ENCODE measurements at regions not wholly inside any gene's neighbourhood (a gene's known extent, or its start where the extent isn't known, plus 50 kb on each side); places are given as distances from the start of the nearest gene placed in this dataset.

DNA sequence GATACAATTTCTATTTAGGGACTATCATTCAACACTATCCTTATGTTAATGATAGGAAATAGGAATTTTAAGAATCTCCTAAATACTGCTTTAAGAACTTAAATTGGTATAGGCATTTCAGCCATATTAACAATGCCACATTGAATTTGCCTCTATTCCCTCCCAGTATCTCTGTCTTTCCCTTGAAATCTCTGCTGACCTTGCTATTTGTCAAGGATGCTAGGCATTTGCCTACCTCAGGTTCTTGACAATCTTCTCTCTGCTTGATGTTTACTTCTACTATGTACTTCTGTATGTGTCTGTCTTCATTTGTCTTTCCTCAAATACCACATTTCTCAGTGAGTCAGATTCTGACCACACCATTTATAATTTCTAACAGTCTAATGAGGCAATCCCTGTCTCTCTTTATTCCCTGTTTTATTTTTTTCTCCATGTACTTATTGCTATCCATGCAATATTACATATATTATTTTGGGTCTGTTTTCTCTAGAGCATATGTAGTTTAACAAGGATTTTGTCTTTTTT lies 1461.4 kb upstream of the CDH9 start:
- TF ChIP-seq, protein P1, sequence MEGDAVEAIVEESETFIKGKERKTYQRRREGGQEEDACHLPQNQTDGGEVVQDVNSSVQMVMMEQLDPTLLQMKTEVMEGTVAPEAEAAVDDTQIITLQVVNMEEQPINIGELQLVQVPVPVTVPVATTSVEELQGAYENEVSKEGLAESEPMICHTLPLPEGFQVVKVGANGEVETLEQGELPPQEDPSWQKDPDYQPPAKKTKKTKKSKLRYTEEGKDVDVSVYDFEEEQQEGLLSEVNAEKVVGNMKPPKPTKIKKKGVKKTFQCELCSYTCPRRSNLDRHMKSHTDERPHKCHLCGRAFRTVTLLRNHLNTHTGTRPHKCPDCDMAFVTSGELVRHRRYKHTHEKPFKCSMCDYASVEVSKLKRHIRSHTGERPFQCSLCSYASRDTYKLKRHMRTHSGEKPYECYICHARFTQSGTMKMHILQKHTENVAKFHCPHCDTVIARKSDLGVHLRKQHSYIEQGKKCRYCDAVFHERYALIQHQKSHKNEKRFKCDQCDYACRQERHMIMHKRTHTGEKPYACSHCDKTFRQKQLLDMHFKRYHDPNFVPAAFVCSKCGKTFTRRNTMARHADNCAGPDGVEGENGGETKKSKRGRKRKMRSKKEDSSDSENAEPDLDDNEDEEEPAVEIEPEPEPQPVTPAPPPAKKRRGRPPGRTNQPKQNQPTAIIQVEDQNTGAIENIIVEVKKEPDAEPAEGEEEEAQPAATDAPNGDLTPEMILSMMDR (IDR thresholded peaks at IDR 0.05): no peak
- H3K27me3 Mint-ChIP-seq (ENCODE audit: low read depth in 2 of 2): no peaks in the 10 kb centered on the region

DNA sequence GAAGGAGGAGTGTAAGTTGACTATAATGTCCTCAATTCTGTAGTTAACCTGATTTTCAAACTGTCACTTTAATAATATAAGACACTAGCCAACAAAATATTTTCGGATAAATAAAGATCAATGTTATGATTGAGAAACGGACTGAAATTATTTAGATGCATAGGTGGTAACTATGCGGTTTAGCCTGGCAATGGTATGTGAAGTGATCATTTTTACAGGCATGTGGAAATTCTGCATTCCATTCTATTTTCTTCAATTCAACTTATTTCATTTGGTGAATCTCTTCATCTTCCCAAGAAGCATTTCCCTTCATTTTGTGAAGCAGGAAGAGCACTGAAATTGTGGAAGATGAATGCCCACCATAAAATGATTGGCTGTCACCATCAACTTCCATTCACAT lies 1457.5 kb upstream of the CDH9 start:
- intact Hi-C loops (cut with micrococcal nuclease): no loop called here
- DNase-seq: no peak
- H3K27ac Mint-ChIP-seq: no peak overlapping the region
- H3K4me1 Mint-ChIP-seq: no peaks in the 10 kb centered on the region
- TF ChIP-seq, protein P1 (IDR thresholded peaks at IDR 0.05): no peak
- no peak overlapping the region for H3K27ac ChIP-seq (ENCODE audit: low read length)
- no peak for ATAC-seq
- no peaks in the 10 kb centered on the region for H3K27me3 Mint-ChIP-seq (ENCODE audit: low read depth in 2 of 2)
- H3K4me3 Mint-ChIP-seq: no peak overlapping the region
- H3K36me3 Mint-ChIP-seq: peaks cover 13% of the 10 kb centered on the region
- WGBS (ENCODE audit: insufficient coverage): 100% methylated on average over 1 of the region's 3 CpGs
- no peaks in the 10 kb centered on the region for H3K4me1 ChIP-seq (ENCODE audit: control insufficient read depth, insufficient read depth, low read length)
- no peaks in the 10 kb centered on the region for H3K27me3 ChIP-seq (ENCODE audit: control insufficient read depth, insufficient read depth, low read length)
- no peaks in the 10 kb centered on the region for H3K9me3 ChIP-seq (ENCODE audit: control insufficient read depth, insufficient read depth, low read length)
- H3K9me3 Mint-ChIP-seq: peaks cover 18 to 28% of the 10 kb centered on the region in 2 donors
- H3K4me3 ChIP-seq (ENCODE audit: low read length): no peak overlapping the region
- no peaks in the 10 kb centered on the region for H3K36me3 ChIP-seq (ENCODE audit: control insufficient read depth, insufficient read depth, low read length)

More for the DNA sequence above, 1461.4 kb upstream of the CDH9 start:
- H3K4me3 Mint-ChIP-seq: no peak overlapping the region
- H3K36me3 Mint-ChIP-seq: no peaks in the 10 kb centered on the region
- H3K4me1 ChIP-seq (ENCODE audit: control insufficient read depth, insufficient read depth, low read length): no peaks in the 10 kb centered on the region
- ATAC-seq (no peak), DNase-seq (no peak)
- H3K9me3 ChIP-seq (ENCODE audit: control insufficient read depth, insufficient read depth, low read length): no peaks in the 10 kb centered on the region
- H3K27ac Mint-ChIP-seq: no peak overlapping the region
- H3K27me3 ChIP-seq (ENCODE audit: control insufficient read depth, insufficient read depth, low read length): no peaks in the 10 kb centered on the region
- peaks cover 12 to 14% of the 10 kb centered on the region in 2 donors for H3K9me3 Mint-ChIP-seq
- no peaks in the 10 kb centered on the region for H3K36me3 ChIP-seq (ENCODE audit: control insufficient read depth, insufficient read depth, low read length)
- no peak overlapping the region for H3K27ac ChIP-seq (ENCODE audit: low read length)
- no peak overlapping the region for H3K4me3 ChIP-seq (ENCODE audit: low read length)
- H3K4me1 Mint-ChIP-seq: no peaks in the 10 kb centered on the region
- intact Hi-C loops (cut with micrococcal nuclease): no loop called here

DNA sequence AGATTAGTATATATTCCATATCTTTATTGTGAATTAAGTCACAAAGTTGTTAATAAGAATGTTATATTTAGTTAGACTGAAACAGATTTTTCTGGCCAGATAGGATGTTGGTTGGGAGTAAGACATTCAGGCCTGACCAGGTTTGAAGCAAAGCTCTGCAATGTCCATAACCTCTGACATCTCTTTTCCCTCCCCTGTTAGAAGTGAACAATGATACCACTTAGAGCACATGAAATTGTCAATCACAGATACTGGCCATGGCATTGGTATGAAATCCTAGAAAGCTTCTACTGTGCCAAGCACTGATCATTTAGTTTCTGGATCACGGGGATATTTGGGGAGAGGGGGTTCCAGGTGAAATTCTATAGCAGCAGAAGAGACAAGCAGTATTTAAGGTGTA lies 1455.1 kb upstream of the CDH9 start:
- no peaks in the 10 kb centered on the region for H3K4me1 ChIP-seq (ENCODE audit: control insufficient read depth, insufficient read depth, low read length)
- H3K4me3 Mint-ChIP-seq: no peak overlapping the region
- TF ChIP-seq, protein P1 (IDR thresholded peaks at IDR 0.05): no peak
- DNase-seq (no peak), ATAC-seq (no peak)
- H3K36me3 ChIP-seq (ENCODE audit: control insufficient read depth, insufficient read depth, low read length): no peaks in the 10 kb centered on the region
- H3K27ac Mint-ChIP-seq: no peak overlapping the region
- H3K4me3 ChIP-seq (ENCODE audit: low read length): no peak overlapping the region
- H3K4me1 Mint-ChIP-seq: no peaks in the 10 kb centered on the region
- H3K9me3 Mint-ChIP-seq: peaks cover 21 to 28% of the 10 kb centered on the region in 2 donors
- no peaks in the 10 kb centered on the region for H3K27me3 ChIP-seq (ENCODE audit: control insufficient read depth, insufficient read depth, low read length)
- no peaks in the 10 kb centered on the region for H3K27me3 Mint-ChIP-seq (ENCODE audit: low read depth in 2 of 2)
- intact Hi-C loops (cut with micrococcal nuclease): no loop called here
- 77% methylated on average over 1 of the region's 1 CpG for WGBS (ENCODE audit: insufficient coverage)
- no peak overlapping the region for H3K27ac ChIP-seq (ENCODE audit: low read length)
- no peaks in the 10 kb centered on the region for H3K9me3 ChIP-seq (ENCODE audit: control insufficient read depth, insufficient read depth, low read length)
- peaks cover 20% of the 10 kb centered on the region for H3K36me3 Mint-ChIP-seq

- H3K4me1 Mint-ChIP-seq: no peaks in the 10 kb centered on the region
- peaks cover 19 to 25% of the 10 kb centered on the region in 2 donors for H3K9me3 Mint-ChIP-seq
- Histone ChIP-seq H3K4me1 (ENCODE audit: control insufficient read depth, insufficient read depth, low read length) (no peaks in the 10 kb centered on the region), H3K27me3 (ENCODE audit: control insufficient read depth, insufficient read depth, low read length) (no peaks in the 10 kb centered on the region), H3K27ac (ENCODE audit: low read length) (no peak overlapping the region), H3K36me3 (ENCODE audit: control insufficient read depth, insufficient read depth, low read length) (no peaks in the 10 kb centered on the region), H3K4me3 (ENCODE audit: low read length) (no peak overlapping the region), H3K9me3 (ENCODE audit: control insufficient read depth, insufficient read depth, low read length) (peaks cover 3% of the 10 kb centered on the region)
- H3K27me3 Mint-ChIP-seq (ENCODE audit: low read depth in 2 of 2): no peaks in the 10 kb centered on the region
- no peak for DNase-seq
- WGBS (ENCODE audit: insufficient coverage): 77% methylated on average over 2 of the region's 2 CpGs
- H3K4me3 Mint-ChIP-seq: no peak overlapping the region
- TF ChIP-seq, protein P1 (IDR thresholded peaks at IDR 0.05): no peak
- ATAC-seq: no peak
- H3K36me3 Mint-ChIP-seq: peaks cover 18% of the 10 kb centered on the region
- H3K27ac Mint-ChIP-seq: no peak overlapping the region
- intact Hi-C loops (cut with micrococcal nuclease): no loop called here
Observed at GRCh38 chr5:28488752-28489151, 1450.4 kb upstream of the CDH9 start.
